ENCODE measurements at regions not wholly inside any gene's neighbourhood (a gene's known extent, or its start where the extent isn't known, plus 50 kb on each side); places are given as distances from the start of the nearest gene placed in this dataset.

GRCh38 chr16:31703526-31704128 lies 170.0 kb upstream of the ZNF267 start:
- 20% methylated on average over 1 of the region's 5 CpGs for WGBS (ENCODE audit: low lambda C conversion rate)
- no peak overlapping the region for H2AFZ ChIP-seq (ENCODE audit: low read depth)
- H3K4me1 ChIP-seq (ENCODE audit: control insufficient read depth in 1 of 2, insufficient read depth in 2 of 2, low read depth in 1 of 2, low read length in 1 of 2), result peaks cover 0 to 8% of the 10 kb centered on the region in 2 experiments; a peak in 2 of 4 replicates
- TF ChIP-seq MXI1 (IDR thresholded peaks at IDR 0.05; ENCODE audit: low read depth, low read length) (no peak), YY1 (IDR thresholded peaks at IDR 0.05; ENCODE audit: low read depth) (no peak), FOXM1 (IDR thresholded peaks at IDR 0.05; ENCODE audit: low read depth) (no peak)
- no peaks in the 10 kb centered on the region for H3K9me2 ChIP-seq
- ChIA-PET POLR2A (interaction anchor here (1.3 to 5.5 kb wide), 2 partner anchors 9 to 10 kb away, joined by 5 to 25 read pairs; a partner anchor contains a TSS), CTCF (interaction anchor here (1.4 to 1.7 kb wide), 2 partner anchors 11 to 243 kb away, joined by 3 to 4 read pairs; partner anchors contain the start of gene ARMC5)
- no peak overlapping the region for H3K4me2 ChIP-seq
- no peaks in the 10 kb centered on the region for H3K9me3 ChIP-seq
- no peak overlapping the region for H3K27ac ChIP-seq (ENCODE audit: low read depth in 2 of 2, low read length in 1 of 2)
- no peaks in the 10 kb centered on the region for H3K27me3 ChIP-seq (ENCODE audit: insufficient read depth)
- H3K4me3 ChIP-seq (ENCODE audit: low read depth in 2 of 2, low read length in 1 of 2), result no peak overlapping the region
- no peak overlapping the region for H3K9ac ChIP-seq
- H3K36me3 ChIP-seq (replicated peaks in 1 of 2; ENCODE audit: control insufficient read depth in 1 of 2, insufficient read depth in 2 of 2, low read length in 1 of 2), result peaks cover 4 to 53% of the 10 kb centered on the region in 2 experiments
- no peaks in the 10 kb centered on the region for H4K20me1 ChIP-seq (ENCODE audit: insufficient read depth)
- H3K79me2 ChIP-seq (ENCODE audit: insufficient read depth), result peaks cover 7% of the 10 kb centered on the region
- H3F3A ChIP-seq (replicated peaks; ENCODE audit: insufficient read depth), result no peaks in the 10 kb centered on the region
- DNase-seq, result no peak

DNA sequence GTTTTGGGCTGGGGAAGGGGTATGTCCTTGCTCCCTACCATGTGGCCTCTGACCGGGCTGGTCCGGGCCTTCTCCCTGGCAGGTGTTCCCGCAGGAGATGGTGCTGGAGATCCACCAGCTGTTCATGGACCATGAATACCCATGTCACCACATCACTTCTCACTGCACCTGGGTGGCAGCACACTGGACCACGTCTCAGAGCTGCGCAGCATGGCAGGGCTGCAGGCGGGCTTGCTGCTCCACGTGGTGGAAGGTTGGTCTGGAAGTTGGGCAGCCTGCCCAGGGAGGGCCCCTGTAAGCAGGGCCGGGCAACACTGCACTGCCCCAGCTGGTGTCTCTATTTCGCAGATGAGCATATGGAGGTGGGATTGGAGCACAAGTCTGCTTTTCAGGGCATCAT lies 169.5 kb upstream of the ZNF267 start:
- ChIA-PET POLR2A (interaction anchor here (1.3 kb wide), 1 partner anchor 9 kb away, joined by 5 read pairs; a partner anchor contains a TSS), CTCF (interaction anchor here (1.4 to 1.7 kb wide), 2 partner anchors 10 to 244 kb away, joined by 3 to 4 read pairs; partner anchors contain the start of gene ARMC5)
- no peaks in the 10 kb centered on the region for H3F3A ChIP-seq (replicated peaks; ENCODE audit: insufficient read depth)
- H3K4me2 ChIP-seq, result no peak overlapping the region
- TF ChIP-seq JUND (IDR thresholded peaks at IDR 0.05) (no peak), GABPA (IDR thresholded peaks at IDR 0.05; ENCODE audit: low read depth) (no peak), RFX5 (IDR thresholded peaks at IDR 0.05; ENCODE audit: low read length) (no peak), CHD2 (IDR thresholded peaks at IDR 0.05; ENCODE audit: low read length, partially characterized antibody) (no peak), FOXM1 (IDR thresholded peaks at IDR 0.05; ENCODE audit: low read depth) (no peak), NRF1 (IDR thresholded peaks at IDR 0.05; ENCODE audit: low read depth, low read length) (no peak), TAF1 (IDR thresholded peaks at IDR 0.05; ENCODE audit: borderline replicate concordance, low read depth, low read length) (no peak), FOSL2 (IDR thresholded peaks at IDR 0.05; ENCODE audit: borderline replicate concordance, low read depth) (no peak), EZH2phosphoT487 (IDR thresholded peaks at IDR 0.05; ENCODE audit: borderline replicate concordance, low read depth) (no peak), MEF2A (IDR thresholded peaks at IDR 0.05; ENCODE audit: borderline replicate concordance, low read depth) (no peak), FOXJ3 (CRISPR knock-in tag; IDR thresholded peaks at IDR 0.05) (no peak), NFIC (IDR thresholded peaks at IDR 0.05; ENCODE audit: borderline replicate concordance) (no peak), GATA2 (CRISPR knock-in tag; IDR thresholded peaks at IDR 0.05) (no peak), USF2 (IDR thresholded peaks at IDR 0.05; ENCODE audit: borderline replicate concordance, low read depth, low read length) (no peak), TCF12 (IDR thresholded peaks at IDR 0.05) (no peak), MXI1 (IDR thresholded peaks at IDR 0.05; ENCODE audit: low read depth, low read length) (no peak), EP300 (IDR thresholded peaks at IDR 0.05; ENCODE audit: borderline replicate concordance in 1 of 2, low read depth in 1 of 2, low read length in 1 of 2) (no peak)
- TF ChIP-seq, protein P1, sequence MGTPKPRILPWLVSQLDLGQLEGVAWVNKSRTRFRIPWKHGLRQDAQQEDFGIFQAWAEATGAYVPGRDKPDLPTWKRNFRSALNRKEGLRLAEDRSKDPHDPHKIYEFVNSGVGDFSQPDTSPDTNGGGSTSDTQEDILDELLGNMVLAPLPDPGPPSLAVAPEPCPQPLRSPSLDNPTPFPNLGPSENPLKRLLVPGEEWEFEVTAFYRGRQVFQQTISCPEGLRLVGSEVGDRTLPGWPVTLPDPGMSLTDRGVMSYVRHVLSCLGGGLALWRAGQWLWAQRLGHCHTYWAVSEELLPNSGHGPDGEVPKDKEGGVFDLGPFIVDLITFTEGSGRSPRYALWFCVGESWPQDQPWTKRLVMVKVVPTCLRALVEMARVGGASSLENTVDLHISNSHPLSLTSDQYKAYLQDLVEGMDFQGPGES (IDR thresholded peaks at IDR 0.05; ENCODE audit: low read depth, low read length), result no peak
- TF ChIP-seq, protein P2, sequence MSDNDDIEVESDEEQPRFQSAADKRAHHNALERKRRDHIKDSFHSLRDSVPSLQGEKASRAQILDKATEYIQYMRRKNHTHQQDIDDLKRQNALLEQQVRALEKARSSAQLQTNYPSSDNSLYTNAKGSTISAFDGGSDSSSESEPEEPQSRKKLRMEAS (IDR thresholded peaks at IDR 0.05; ENCODE audit: low read depth), result no peak
- TF ChIP-seq, protein P3, sequence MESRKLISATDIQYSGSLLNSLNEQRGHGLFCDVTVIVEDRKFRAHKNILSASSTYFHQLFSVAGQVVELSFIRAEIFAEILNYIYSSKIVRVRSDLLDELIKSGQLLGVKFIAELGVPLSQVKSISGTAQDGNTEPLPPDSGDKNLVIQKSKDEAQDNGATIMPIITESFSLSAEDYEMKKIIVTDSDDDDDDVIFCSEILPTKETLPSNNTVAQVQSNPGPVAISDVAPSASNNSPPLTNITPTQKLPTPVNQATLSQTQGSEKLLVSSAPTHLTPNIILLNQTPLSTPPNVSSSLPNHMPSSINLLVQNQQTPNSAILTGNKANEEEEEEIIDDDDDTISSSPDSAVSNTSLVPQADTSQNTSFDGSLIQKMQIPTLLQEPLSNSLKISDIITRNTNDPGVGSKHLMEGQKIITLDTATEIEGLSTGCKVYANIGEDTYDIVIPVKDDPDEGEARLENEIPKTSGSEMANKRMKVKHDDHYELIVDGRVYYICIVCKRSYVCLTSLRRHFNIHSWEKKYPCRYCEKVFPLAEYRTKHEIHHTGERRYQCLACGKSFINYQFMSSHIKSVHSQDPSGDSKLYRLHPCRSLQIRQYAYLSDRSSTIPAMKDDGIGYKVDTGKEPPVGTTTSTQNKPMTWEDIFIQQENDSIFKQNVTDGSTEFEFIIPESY (IDR thresholded peaks at IDR 0.05; ENCODE audit: borderline replicate concordance, low read depth), result no peak
- H3K27ac ChIP-seq (ENCODE audit: low read depth in 2 of 2, low read length in 1 of 2), result no peak overlapping the region
- no peaks in the 10 kb centered on the region for H3K27me3 ChIP-seq (ENCODE audit: insufficient read depth)
- peaks cover 7% of the 10 kb centered on the region for H3K79me2 ChIP-seq (ENCODE audit: insufficient read depth)
- H3K36me3 ChIP-seq (replicated peaks in 1 of 2; ENCODE audit: control insufficient read depth in 1 of 2, insufficient read depth in 2 of 2, low read length in 1 of 2), result peaks cover 4 to 55% of the 10 kb centered on the region in 2 experiments
- H3K9me3 ChIP-seq, result no peaks in the 10 kb centered on the region
- no peak overlapping the region for H3K4me3 ChIP-seq (ENCODE audit: low read depth in 2 of 2, low read length in 1 of 2)
- 87% methylated on average over 5 of the region's 9 CpGs for WGBS (ENCODE audit: low lambda C conversion rate)
- no peaks in the 10 kb centered on the region for H3K9me2 ChIP-seq
- H4K20me1 ChIP-seq (ENCODE audit: insufficient read depth), result no peaks in the 10 kb centered on the region
- H3K9ac ChIP-seq, result no peak overlapping the region
- no peak overlapping the region for H2AFZ ChIP-seq (ENCODE audit: low read depth)
- DNase-seq, result no peak
- H3K4me1 ChIP-seq (ENCODE audit: control insufficient read depth in 1 of 2, insufficient read depth in 2 of 2, low read depth in 1 of 2, low read length in 1 of 2), result peaks cover 0 to 8% of the 10 kb centered on the region in 2 experiments; a peak in 2 of 4 replicates
